ENCODE measurements at regions not wholly inside any gene's neighbourhood (a gene's known extent, or its start where the extent isn't known, plus 50 kb on each side); places are given as distances from the start of the nearest gene placed in this dataset.

DNA sequence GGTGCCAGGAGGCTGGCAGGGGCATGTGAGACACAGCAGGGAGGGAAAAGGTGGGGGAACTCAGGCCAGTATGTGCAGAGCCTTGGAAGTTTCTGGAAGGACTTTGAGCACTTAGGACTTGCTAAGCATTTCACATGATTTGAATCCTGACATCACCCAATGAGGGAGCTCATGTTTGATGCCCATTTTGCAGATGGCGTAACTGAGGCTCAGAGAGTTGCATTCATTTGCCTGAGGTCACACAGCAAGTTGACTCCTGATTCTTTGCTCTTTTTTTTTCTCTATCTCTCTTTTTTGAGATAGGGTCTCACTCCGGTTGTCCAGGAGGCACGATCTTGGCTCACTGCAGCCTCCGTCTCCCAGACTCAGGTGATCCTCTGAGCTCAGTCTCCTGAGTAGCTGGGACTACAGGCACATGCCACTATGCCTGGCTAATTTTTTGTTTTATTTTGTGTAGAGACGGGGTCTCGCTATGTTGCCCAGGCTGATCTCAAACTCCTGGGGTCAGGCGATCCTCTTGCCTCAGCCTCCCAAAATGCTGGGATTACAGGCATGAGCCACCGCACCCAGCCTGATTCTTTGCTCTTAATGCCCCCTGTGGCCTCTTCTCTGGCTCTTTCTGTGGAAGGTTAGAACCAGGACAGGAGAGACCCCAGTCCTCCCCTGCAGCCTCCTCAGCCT is 246.1 kb downstream of the RBM19 start:
- no peaks in the 10 kb centered on the region for H3K79me1 ChIP-seq (ENCODE audit: insufficient read depth, low read depth, low read length, poor library complexity, severe bottlenecking)
- Mint-ChIP-seq H3K4me1 (peaks cover 17 to 25% of the 10 kb centered on the region in 2 experiments), H3K36me3 (ENCODE audit: insufficient read depth in 1 of 3, low read depth in 3 of 3) (no peaks in the 10 kb centered on the region), H3K9me3 (no peaks in the 10 kb centered on the region), H3K4me3 (no peak overlapping the region), H3K27ac (peak overlapping the region in 1 of 3 experiments; percentile 67; a peak in 1 of 7 replicates), H3K27me3 (ENCODE audit: low read depth) (peaks cover 17% of the 10 kb centered on the region)
- TF ChIP-seq, protein P1, sequence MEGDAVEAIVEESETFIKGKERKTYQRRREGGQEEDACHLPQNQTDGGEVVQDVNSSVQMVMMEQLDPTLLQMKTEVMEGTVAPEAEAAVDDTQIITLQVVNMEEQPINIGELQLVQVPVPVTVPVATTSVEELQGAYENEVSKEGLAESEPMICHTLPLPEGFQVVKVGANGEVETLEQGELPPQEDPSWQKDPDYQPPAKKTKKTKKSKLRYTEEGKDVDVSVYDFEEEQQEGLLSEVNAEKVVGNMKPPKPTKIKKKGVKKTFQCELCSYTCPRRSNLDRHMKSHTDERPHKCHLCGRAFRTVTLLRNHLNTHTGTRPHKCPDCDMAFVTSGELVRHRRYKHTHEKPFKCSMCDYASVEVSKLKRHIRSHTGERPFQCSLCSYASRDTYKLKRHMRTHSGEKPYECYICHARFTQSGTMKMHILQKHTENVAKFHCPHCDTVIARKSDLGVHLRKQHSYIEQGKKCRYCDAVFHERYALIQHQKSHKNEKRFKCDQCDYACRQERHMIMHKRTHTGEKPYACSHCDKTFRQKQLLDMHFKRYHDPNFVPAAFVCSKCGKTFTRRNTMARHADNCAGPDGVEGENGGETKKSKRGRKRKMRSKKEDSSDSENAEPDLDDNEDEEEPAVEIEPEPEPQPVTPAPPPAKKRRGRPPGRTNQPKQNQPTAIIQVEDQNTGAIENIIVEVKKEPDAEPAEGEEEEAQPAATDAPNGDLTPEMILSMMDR (conservative IDR thresholded peaks at IDR 0.05) = no peak
- no peak overlapping the region for H3K23ac ChIP-seq (ENCODE audit: insufficient read length, low read depth, low read length)
- no peak overlapping the region for H4K8ac ChIP-seq (replicated peaks; ENCODE audit: insufficient read length, low read depth, low read length)
- H2BK5ac ChIP-seq (ENCODE audit: insufficient read length, low read length) = no peak overlapping the region
- no peak overlapping the region for H2AK5ac ChIP-seq (ENCODE audit: insufficient read length, low read length)
- H3K14ac ChIP-seq (ENCODE audit: insufficient read depth, low read length) = no peak overlapping the region
- DNase-seq = no peak
- no peak overlapping the region for H3K4me2 ChIP-seq (ENCODE audit: insufficient read depth, insufficient read length, low read length)
- H4K20me1 ChIP-seq (ENCODE audit: control insufficient read depth, insufficient read depth, insufficient read length) = no peaks in the 10 kb centered on the region
- no CpG with 5 or more reads among the region's 8 CpGs for WGBS (ENCODE audit: extremely low coverage, insufficient read length, low lambda C conversion rate)
- no peak overlapping the region for H2BK20ac ChIP-seq (ENCODE audit: low read depth, low read length, poor library complexity, severe bottlenecking)
- no peak overlapping the region for H3K18ac ChIP-seq (ENCODE audit: insufficient read length, low read depth, low read length)
- H4K5ac ChIP-seq (ENCODE audit: insufficient read length, low read depth, low read length) = no peak overlapping the region
- H3K9me3 ChIP-seq (ENCODE audit: control insufficient read depth, low read depth, low read length) = no peaks in the 10 kb centered on the region
- no peak overlapping the region for H3K9ac ChIP-seq (ENCODE audit: extremely low read depth, insufficient read length, low read length)
- H3T11ph ChIP-seq (ENCODE audit: low read length) = no peak overlapping the region
- no peak overlapping the region for H2BK15ac ChIP-seq (ENCODE audit: low read depth, low read length)
- H2AFZ ChIP-seq (ENCODE audit: low read length) = no peak overlapping the region
- H2BK12ac ChIP-seq (ENCODE audit: insufficient read length, low read depth, low read length) = no peak overlapping the region
- no peaks in the 10 kb centered on the region for H3K4me1 ChIP-seq (ENCODE audit: insufficient read depth, low read length)
- no peak overlapping the region for H3K27ac ChIP-seq (ENCODE audit: insufficient read length, low read depth, low read length)
- H2BK120ac ChIP-seq (ENCODE audit: low read depth, low read length, poor library complexity, severe bottlenecking) = no peak overlapping the region
- H3K56ac ChIP-seq (ENCODE audit: insufficient read length, low read depth, low read length) = no peak overlapping the region
- H4K91ac ChIP-seq (ENCODE audit: insufficient read length, low read depth, low read length) = no peak overlapping the region
- H3K23me2 ChIP-seq (ENCODE audit: insufficient read length, low read depth, low read length, poor library complexity, severe bottlenecking) = no peaks in the 10 kb centered on the region
- no peak overlapping the region for H3K4ac ChIP-seq (ENCODE audit: low read depth, low read length)
- H3K79me2 ChIP-seq (ENCODE audit: insufficient read depth, low read length) = no peaks in the 10 kb centered on the region
- no peaks in the 10 kb centered on the region for H3K27me3 ChIP-seq (ENCODE audit: insufficient read depth, low read length)

All from H9 (cell line).